CD8-positive, alpha-beta memory T cell (primary cell): ENCODE measurements at regions not wholly inside any gene's neighbourhood (a gene's known extent, or its start where the extent isn't known, plus 50 kb on each side); places are given as distances from the start of the nearest gene placed in this dataset.

Experiments
- CTCF ChIA-PET: fragments of 350-600 bp; sonication (Branson Sonifier 250); formaldehyde crosslinking; loops from one replicate; lab custom pipeline; 2021; ENCODE audit warnings: antibody characterized with exemption; lab: Charles Lee
- POLR2A ChIA-PET: fragments of 350-600 bp; sonication (Branson Sonifier 250); formaldehyde crosslinking; loops from one replicate; lab custom pipeline; 2021; ENCODE audit warnings: antibody characterized with exemption; lab: Charles Lee
- DNase-seq, 5 donors: peaks; one replicate each; pipeline versions ENCODE4 v3.0.0 to v3.0.0-alpha.2; 2020 to 2022; ENCODE audit warnings: mixed read lengths in 1 of 5
- H3K27ac ChIP-seq: one replicate; pipeline ENCODE4 v1.7.0; 2013; ENCODE audit warnings: low read depth, mild to moderate bottlenecking, low read length, moderate library complexity
- H3K27me3 ChIP-seq: 2 replicates; pipeline ENCODE4 v1.7.0; 2013; ENCODE audit warnings: low read length, mild to moderate bottlenecking; ENCODE audit not compliant: insufficient read depth, poor library complexity, severe bottlenecking
- H3K36me3 ChIP-seq: 2 replicates; pipeline ENCODE4 v1.7.0; 2013; ENCODE audit warnings: mild to moderate bottlenecking, low read length, moderate library complexity; ENCODE audit not compliant: insufficient read depth
- H3K4me1 ChIP-seq: 2 replicates; pipeline ENCODE4 v1.7.0; 2013; ENCODE audit warnings: mild to moderate bottlenecking, low read length, moderate library complexity; ENCODE audit not compliant: insufficient read depth
- H3K4me3 ChIP-seq: 2 replicates; pipeline ENCODE4 v1.7.0; 2013; ENCODE audit warnings: mild to moderate bottlenecking, low read length
- H3K9me3 ChIP-seq: 2 replicates; pipeline ENCODE4 v1.7.0; 2013; ENCODE audit warnings: mild to moderate bottlenecking, low read length
- H3K27ac Mint-ChIP-seq, 8 donors: one replicate each; pipeline ENCODE4 v1.8.0; 2020 to 2021; ENCODE audit warnings: mixed read lengths in 8 of 8, mild to moderate bottlenecking in 6 of 8, inconsistent platforms in 3 of 8, moderate library complexity in 3 of 8
- H3K27me3 Mint-ChIP-seq, 2 donors: one replicate each; pipeline ENCODE4 v1.8.0; 2020 to 2021; ENCODE audit warnings: mixed read lengths in 2 of 2, mild to moderate bottlenecking in 1 of 2, moderate library complexity in 1 of 2
- H3K36me3 Mint-ChIP-seq, 3 donors: one replicate each; pipeline ENCODE4 v1.8.0; 2020 to 2021; ENCODE audit warnings: mixed read lengths in 3 of 3, inconsistent platforms in 1 of 3, mild to moderate bottlenecking in 1 of 3
- H3K4me1 Mint-ChIP-seq, 3 donors: one replicate each; pipeline ENCODE4 v1.8.0; 2020 to 2021; ENCODE audit warnings: mixed read lengths in 3 of 3, inconsistent platforms in 1 of 3, mild to moderate bottlenecking in 1 of 3
- H3K4me3 Mint-ChIP-seq, 7 donors: one replicate each; pipeline ENCODE4 v1.8.0; 2020 to 2021; ENCODE audit warnings: mixed read lengths in 7 of 7, mild to moderate bottlenecking in 6 of 7, moderate library complexity in 4 of 7, inconsistent platforms in 2 of 7
- H3K9me3 Mint-ChIP-seq, 5 donors: one replicate each; pipeline ENCODE4 v1.8.0; 2020 to 2022; ENCODE audit warnings: mixed read lengths in 5 of 5, mild to moderate bottlenecking in 3 of 5, moderate library complexity in 2 of 5, inconsistent platforms in 1 of 5

- POLR2A ChIA-PET: no interaction called here
- Histone ChIP-seq H3K27me3 (no peaks in the 10 kb centered on the region), H3K4me1 (no peaks in the 10 kb centered on the region), H3K27ac (no peak overlapping the region), H3K36me3 (no peaks in the 10 kb centered on the region), H3K9me3 (no peaks in the 10 kb centered on the region), H3K4me3 (no peak overlapping the region)
- Mint-ChIP-seq H3K4me3 (no peak overlapping the region), H3K4me1 (no peaks in the 10 kb centered on the region), H3K9me3 (peaks cover 0 to 10% (median 4%) of the 10 kb centered on the region in 5 donors), H3K27ac (no peak overlapping the region), H3K36me3 (no peaks in the 10 kb centered on the region), H3K27me3 (peaks cover 5 to 11% of the 10 kb centered on the region in 2 donors)
- DNase-seq: no peak
- CTCF ChIA-PET: no interaction called here
Measured at GRCh38 chr14:59063259-59063658, 125.2 kb upstream of the DAAM1 start.

GRCh38 chr14:59067127-59067894 is 121.2 kb upstream of the DAAM1 start:
- Mint-ChIP-seq H3K4me1 (no peaks in the 10 kb centered on the region), H3K9me3 (peaks cover 0 to 10% (median 1%) of the 10 kb centered on the region in 5 donors), H3K36me3 (no peaks in the 10 kb centered on the region), H3K27me3 (peaks cover 0 to 24% of the 10 kb centered on the region in 2 donors), H3K4me3 (no peak overlapping the region), H3K27ac (no peak overlapping the region)
- Histone ChIP-seq H3K4me1 (no peaks in the 10 kb centered on the region), H3K27me3 (no peaks in the 10 kb centered on the region), H3K36me3 (no peaks in the 10 kb centered on the region), H3K27ac (no peak overlapping the region), H3K4me3 (no peak overlapping the region), H3K9me3 (no peaks in the 10 kb centered on the region)
- CTCF ChIA-PET: no interaction called here
- POLR2A ChIA-PET: no interaction called here
- no peak for DNase-seq

DNA sequence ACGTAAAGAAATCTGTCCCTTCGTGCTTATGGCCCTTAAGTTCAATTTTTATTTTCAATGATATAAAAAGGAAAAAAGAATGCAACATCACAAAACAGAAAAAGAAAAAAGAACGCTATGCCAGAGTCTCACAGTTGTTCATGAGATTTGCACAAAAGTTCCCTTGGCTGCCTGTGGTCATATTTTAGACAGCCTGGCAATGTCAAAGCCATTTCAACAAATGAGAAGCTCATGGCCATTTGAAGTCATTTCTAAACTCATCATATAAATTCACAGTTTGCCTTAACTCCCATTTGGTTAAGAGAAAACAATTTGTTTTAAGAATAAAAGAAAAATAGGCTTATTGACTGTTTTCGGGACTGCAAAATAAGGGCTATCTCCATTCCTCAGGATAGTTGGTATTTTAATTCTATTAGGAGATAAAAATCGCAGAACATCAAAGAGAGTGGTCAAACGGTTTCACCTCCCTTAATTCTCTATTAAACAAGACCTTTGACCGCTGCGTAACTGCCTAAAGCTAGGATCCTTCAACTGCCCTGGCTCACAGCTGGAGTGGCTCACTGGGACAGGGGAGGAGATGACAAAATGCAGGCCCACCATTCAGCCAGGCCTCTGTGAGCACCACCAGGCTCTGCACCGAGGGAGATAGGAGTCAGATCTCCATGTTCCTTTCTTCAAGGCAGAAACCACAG is 119.2 kb upstream of the DAAM1 start:
- no peak overlapping the region for H3K27ac Mint-ChIP-seq
- Histone ChIP-seq H3K27me3 (no peaks in the 10 kb centered on the region), H3K36me3 (no peaks in the 10 kb centered on the region), H3K27ac (no peak overlapping the region), H3K4me3 (no peak overlapping the region), H3K4me1 (no peaks in the 10 kb centered on the region), H3K9me3 (no peaks in the 10 kb centered on the region)
- no peak overlapping the region for H3K4me3 Mint-ChIP-seq
- H3K9me3 Mint-ChIP-seq: peaks cover 0 to 3% (median 0%) of the 10 kb centered on the region in 5 donors
- CTCF ChIA-PET: no interaction called here
- DNase-seq: no peak
- peaks cover 0 to 32% of the 10 kb centered on the region in 2 donors for H3K27me3 Mint-ChIP-seq
- POLR2A ChIA-PET: no interaction called here
- no peaks in the 10 kb centered on the region for H3K4me1 Mint-ChIP-seq
- H3K36me3 Mint-ChIP-seq: no peaks in the 10 kb centered on the region

- Histone ChIP-seq H3K4me1 (no peaks in the 10 kb centered on the region), H3K27ac (no peak overlapping the region), H3K36me3 (no peaks in the 10 kb centered on the region), H3K27me3 (no peaks in the 10 kb centered on the region), H3K9me3 (no peaks in the 10 kb centered on the region), H3K4me3 (no peak overlapping the region)
- Mint-ChIP-seq H3K4me1 (no peaks in the 10 kb centered on the region), H3K27me3 (peaks cover 0 to 21% of the 10 kb centered on the region in 2 donors), H3K27ac (no peak overlapping the region), H3K9me3 (peaks cover 0 to 3% (median 0%) of the 10 kb centered on the region in 5 donors), H3K36me3 (no peaks in the 10 kb centered on the region), H3K4me3 (no peak overlapping the region)
- DNase-seq: no peak
- ChIA-PET CTCF (no interaction called here), POLR2A (no interaction called here)
Measured at GRCh38 chr14:59075506-59075905, 113.0 kb upstream of the DAAM1 start.

GRCh38 chr14:59081720-59082119 is 106.7 kb upstream of the DAAM1 start:
- no peaks in the 10 kb centered on the region for H3K27me3 ChIP-seq
- Mint-ChIP-seq H3K9me3 (no peaks in the 10 kb centered on the region), H3K36me3 (no peaks in the 10 kb centered on the region), H3K27ac (no peak overlapping the region), H3K4me1 (no peaks in the 10 kb centered on the region), H3K27me3 (peaks cover 5 to 17% of the 10 kb centered on the region in 2 donors), H3K4me3 (no peak overlapping the region)
- no peak overlapping the region for H3K27ac ChIP-seq
- no peak overlapping the region for H3K4me3 ChIP-seq
- H3K4me1 ChIP-seq: no peaks in the 10 kb centered on the region
- H3K9me3 ChIP-seq: no peaks in the 10 kb centered on the region
- CTCF ChIA-PET: no interaction called here
- DNase-seq: no peak
- POLR2A ChIA-PET: no interaction called here
- no peaks in the 10 kb centered on the region for H3K36me3 ChIP-seq

GRCh38 chr14:59085207-59085739 is 103.2 kb upstream of the DAAM1 start:
- ChIA-PET POLR2A (no interaction called here), CTCF (no interaction called here)
- H3K9me3 ChIP-seq: no peaks in the 10 kb centered on the region
- no peak for DNase-seq
- H3K27ac ChIP-seq: no peak overlapping the region
- H3K36me3 ChIP-seq: no peaks in the 10 kb centered on the region
- no peak overlapping the region for H3K4me3 ChIP-seq
- Mint-ChIP-seq H3K27ac (no peak overlapping the region), H3K36me3 (no peaks in the 10 kb centered on the region), H3K27me3 (peaks cover 5 to 17% of the 10 kb centered on the region in 2 donors), H3K4me3 (no peak overlapping the region), H3K9me3 (no peaks in the 10 kb centered on the region), H3K4me1 (no peaks in the 10 kb centered on the region)
- H3K4me1 ChIP-seq: no peaks in the 10 kb centered on the region
- H3K27me3 ChIP-seq: no peaks in the 10 kb centered on the region

GRCh38 chr14:59086241-59086882 is 102.1 kb upstream of the DAAM1 start:
- Mint-ChIP-seq H3K4me3 (no peak overlapping the region), H3K36me3 (no peaks in the 10 kb centered on the region), H3K9me3 (no peaks in the 10 kb centered on the region), H3K27ac (no peak overlapping the region), H3K27me3 (peaks cover 5 to 18% of the 10 kb centered on the region in 2 donors), H3K4me1 (no peaks in the 10 kb centered on the region)
- Histone ChIP-seq H3K4me3 (no peak overlapping the region), H3K9me3 (no peaks in the 10 kb centered on the region), H3K27ac (no peak overlapping the region), H3K4me1 (no peaks in the 10 kb centered on the region), H3K27me3 (no peaks in the 10 kb centered on the region), H3K36me3 (no peaks in the 10 kb centered on the region)
- ChIA-PET POLR2A (no interaction called here), CTCF (interaction anchor here (0.6 kb wide), 1 partner anchor 357 kb away, joined by 3 read pairs; no protein-coding TSS in a partner anchor)
- DNase-seq: no peak

GRCh38 chr14:59087240-59087639 is 101.2 kb upstream of the DAAM1 start:
- no peak for DNase-seq
- POLR2A ChIA-PET: no interaction called here
- Histone ChIP-seq H3K27me3 (no peaks in the 10 kb centered on the region), H3K4me3 (no peak overlapping the region), H3K9me3 (no peaks in the 10 kb centered on the region), H3K4me1 (no peaks in the 10 kb centered on the region), H3K27ac (no peak overlapping the region), H3K36me3 (no peaks in the 10 kb centered on the region)
- Mint-ChIP-seq H3K27me3 (peaks cover 5 to 26% of the 10 kb centered on the region in 2 donors), H3K4me1 (no peaks in the 10 kb centered on the region), H3K4me3 (no peak overlapping the region), H3K36me3 (no peaks in the 10 kb centered on the region), H3K27ac (no peak overlapping the region), H3K9me3 (no peaks in the 10 kb centered on the region)
- CTCF ChIA-PET: interaction anchor here (0.6 kb wide), 1 partner anchor 357 kb away, joined by 3 read pairs; no protein-coding TSS in a partner anchor
